HG02938 (cell line): ENCODE measurements at regions not wholly inside any gene's neighbourhood (a gene's known extent, or its start where the extent isn't known, plus 50 kb on each side); places are given as distances from the start of the nearest gene placed in this dataset.
"Not testable (repeated sequence)": the region's sequence is repeated elsewhere in the genome, so short reads cannot be mapped to it uniquely, and the experiment has no call there.

Source experiments
- ATAC-seq: cut with Tn5 transposase; IDR thresholded peaks from one replicate; pipeline ENCODE4 v1.9.1; 2021; ENCODE audit warnings: mild to moderate bottlenecking, moderate library complexity; ENCODE audit not compliant: unreplicated experiment

- no peak for ATAC-seq
Measured at GRCh38 chr3:43236008-43236407, 50.3 kb upstream of the SNRK start.

GRCh38 chr3:43233062-43233461 lies 53.3 kb upstream of the SNRK start:
- no peak for ATAC-seq

GRCh38 chr3:43231276-43232000 lies 54.9 kb upstream of the SNRK start:
- no peak for ATAC-seq

- not testable (repeated sequence) for ATAC-seq
Measured at GRCh38 chr3:43229865-43230264, 56.5 kb upstream of the SNRK start.

- ATAC-seq, result not testable (repeated sequence)
Measured at GRCh38 chr3:43227685-43228084, 58.7 kb upstream of the SNRK start.

- no peak for ATAC-seq
Measured at GRCh38 chr3:43224405-43225073, 61.8 kb upstream of the SNRK start.

GRCh38 chr3:43223670-43224364 lies 62.5 kb upstream of the SNRK start:
- no peak for ATAC-seq

- no peak for ATAC-seq
Measured at GRCh38 chr3:43222590-43222989, 63.8 kb upstream of the SNRK start.

- no peak for ATAC-seq
Measured at GRCh38 chr3:43221076-43221475, 65.3 kb upstream of the SNRK start.

- ATAC-seq, result no peak
Measured at GRCh38 chr3:43219616-43220015, 66.7 kb upstream of the SNRK start.

- ATAC-seq, result no peak
Measured at GRCh38 chr3:43218921-43219320, 67.4 kb upstream of the SNRK start.

- no peak for ATAC-seq
Measured at GRCh38 chr3:43218156-43218555, 68.2 kb upstream of the SNRK start.

- no peak for ATAC-seq
Measured at GRCh38 chr3:43217633-43218032, 68.7 kb upstream of the SNRK start.

- no peak for ATAC-seq
Measured at GRCh38 chr3:43217206-43217605, 69.1 kb upstream of the SNRK start.

- no peak for ATAC-seq
Measured at GRCh38 chr3:43215663-43216275, 70.6 kb upstream of the SNRK start.

GRCh38 chr3:43215138-43215537 lies 71.2 kb upstream of the SNRK start:
- ATAC-seq, result no peak

- no peak for ATAC-seq
Measured at GRCh38 chr3:43214616-43215015, 71.7 kb upstream of the SNRK start.

- ATAC-seq, result no peak
Measured at GRCh38 chr3:43213631-43214030, 72.7 kb upstream of the SNRK start.

GRCh38 chr3:43212914-43213611 lies 73.3 kb upstream of the SNRK start:
- no peak for ATAC-seq

- ATAC-seq, result no peak
Measured at GRCh38 chr3:43211681-43212080, 74.7 kb upstream of the SNRK start.
